GM19395 (cell line): ENCODE measurements at regions not wholly inside any gene's neighbourhood (a gene's known extent, or its start where the extent isn't known, plus 50 kb on each side); places are given as distances from the start of the nearest gene placed in this dataset.
"Not testable (repeated sequence)": the region's sequence is repeated elsewhere in the genome, so short reads cannot be mapped to it uniquely, and the experiment has no call there.

Source experiments
- ATAC-seq: cut with Tn5 transposase; IDR thresholded peaks from one replicate; pipeline ENCODE4 v1.9.1; 2021; ENCODE audit warnings: mild to moderate bottlenecking, moderate library complexity; ENCODE audit not compliant: unreplicated experiment

GRCh38 chr11:98061858-98062257, 958.9 kb upstream of the CNTN5 start:
- no peak for ATAC-seq

GRCh38 chr11:98062714-98063113, 958.0 kb upstream of the CNTN5 start:
- ATAC-seq, result no peak

DNA sequence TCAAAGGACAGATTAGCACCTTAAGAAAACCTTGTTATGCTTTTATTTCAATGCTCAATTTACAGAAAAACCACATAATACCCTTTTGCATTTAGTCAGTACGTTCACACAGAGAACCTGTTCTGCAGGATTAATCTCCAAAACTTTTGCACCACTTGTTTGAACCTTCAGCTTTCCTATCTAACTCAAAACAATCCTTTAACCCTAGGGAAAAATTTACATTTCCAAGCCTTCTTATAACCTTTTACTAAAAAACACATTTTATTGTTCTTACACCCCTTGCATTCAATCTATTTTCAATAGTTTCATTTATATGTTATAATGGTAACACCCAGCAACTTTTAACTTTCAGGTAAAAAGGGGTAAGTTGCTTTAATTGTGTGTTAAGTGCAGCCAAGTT, 952.5 kb upstream of the CNTN5 start:
- no peak for ATAC-seq

GRCh38 chr11:98069147-98069546, 951.6 kb upstream of the CNTN5 start:
- not testable (repeated sequence) for ATAC-seq

GRCh38 chr11:98069861-98070260, 950.9 kb upstream of the CNTN5 start:
- ATAC-seq, result no peak

- no peak for ATAC-seq
Measured at GRCh38 chr11:98090861-98091505, 929.8 kb upstream of the CNTN5 start.

DNA sequence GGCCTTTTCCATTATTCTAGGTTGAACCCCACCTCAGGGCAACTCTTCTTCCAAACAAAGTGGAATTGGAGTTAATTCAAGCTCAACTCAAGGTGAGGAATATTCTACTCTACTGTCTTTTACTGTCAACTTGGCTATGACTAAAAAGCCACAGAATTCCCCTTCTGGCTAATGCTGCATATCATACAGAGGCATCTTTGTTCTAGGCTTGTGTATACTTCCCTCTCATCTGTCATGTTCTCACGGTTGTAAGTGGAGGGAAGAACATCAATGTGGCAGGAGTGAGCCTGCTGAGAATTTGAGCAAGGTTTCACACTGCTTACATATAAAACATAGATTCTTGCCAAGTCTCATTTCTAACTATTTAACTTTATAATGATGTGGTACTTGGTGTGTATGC, 921.4 kb upstream of the CNTN5 start:
- ATAC-seq, result no peak

DNA sequence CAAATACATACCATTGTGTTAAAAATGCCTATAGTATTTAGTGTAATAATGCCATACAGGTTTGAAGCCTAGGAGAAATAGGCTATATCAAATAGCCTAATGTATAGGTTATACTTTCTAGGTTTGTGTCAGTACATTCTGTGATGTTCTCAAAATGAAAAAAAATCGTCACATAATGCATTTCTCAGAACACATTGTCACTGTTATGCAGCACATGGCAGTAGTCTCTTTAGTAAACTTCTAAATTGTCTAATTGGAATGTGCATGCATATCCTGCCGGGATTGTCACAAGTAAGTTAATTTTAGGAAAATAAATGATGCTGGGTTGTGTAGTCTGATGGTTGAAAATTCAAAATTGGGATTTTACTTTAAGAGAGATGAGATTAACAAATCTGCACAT, 920.1 kb upstream of the CNTN5 start:
- ATAC-seq, result no peak

- ATAC-seq, result no peak
Measured at GRCh38 chr11:98101329-98101728, 919.4 kb upstream of the CNTN5 start.

DNA sequence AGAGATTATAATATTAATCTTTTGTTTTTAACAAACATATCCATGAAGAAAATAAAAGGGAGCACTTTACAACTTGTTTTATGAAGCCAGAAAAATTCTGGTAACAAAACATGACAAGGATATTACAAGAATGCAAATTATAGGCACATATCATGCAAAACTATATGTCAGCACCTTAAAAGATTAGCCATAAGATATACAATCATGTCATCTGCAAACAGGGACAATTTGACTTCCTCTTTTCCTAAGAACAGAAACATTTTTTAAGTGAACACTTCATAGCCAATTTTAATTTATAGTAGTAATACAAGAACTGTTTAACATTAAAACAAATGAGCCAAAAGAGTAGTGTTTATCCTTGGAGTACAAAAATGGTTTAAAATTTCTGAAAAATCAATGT, 916.5 kb upstream of the CNTN5 start:
- no peak for ATAC-seq

DNA sequence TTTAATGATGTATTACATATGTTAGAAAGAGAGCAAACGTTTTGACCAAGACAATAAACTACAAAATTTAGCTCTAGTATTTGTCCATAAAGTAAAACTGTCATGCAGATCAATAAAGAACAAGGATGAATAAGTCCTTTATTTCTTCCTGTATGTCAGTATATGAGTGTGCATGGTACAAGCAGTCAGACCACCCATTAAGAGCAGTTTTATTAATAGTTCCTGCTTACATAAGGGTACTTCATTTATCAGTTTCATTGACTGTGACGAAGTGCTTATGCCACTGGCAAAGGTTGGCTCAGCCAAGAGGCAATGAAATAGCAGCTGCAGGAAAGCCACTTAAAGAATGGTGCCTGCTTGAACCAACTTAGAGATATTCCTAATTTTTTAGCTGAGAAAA, 913.0 kb upstream of the CNTN5 start:
- ATAC-seq, result no peak

- no peak for ATAC-seq
Measured at GRCh38 chr11:98110030-98110429, 910.7 kb upstream of the CNTN5 start.

- ATAC-seq, result no peak
Measured at GRCh38 chr11:98115873-98116272, 904.9 kb upstream of the CNTN5 start.

GRCh38 chr11:98130117-98130625, 890.6 kb upstream of the CNTN5 start:
- no peak for ATAC-seq

DNA sequence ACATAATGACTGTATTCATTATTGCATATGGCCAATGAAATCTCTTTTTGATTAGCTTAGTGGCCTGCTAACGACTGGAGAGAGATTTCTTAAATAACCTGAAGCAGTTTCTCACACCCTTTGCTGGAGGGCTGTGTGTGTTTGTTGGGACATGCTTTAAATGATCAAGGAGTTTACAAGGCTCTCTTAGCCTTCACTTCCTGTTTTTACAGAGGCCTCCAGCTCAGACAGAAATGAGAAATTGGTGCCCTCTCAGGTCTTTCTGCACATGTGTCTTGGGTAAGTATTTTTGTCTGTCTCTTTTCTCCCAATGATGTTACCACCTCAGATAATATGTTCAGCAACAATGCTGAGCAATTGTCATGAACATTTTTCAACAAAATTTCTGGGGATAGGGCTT, 884.4 kb upstream of the CNTN5 start:
- ATAC-seq, result no peak

DNA sequence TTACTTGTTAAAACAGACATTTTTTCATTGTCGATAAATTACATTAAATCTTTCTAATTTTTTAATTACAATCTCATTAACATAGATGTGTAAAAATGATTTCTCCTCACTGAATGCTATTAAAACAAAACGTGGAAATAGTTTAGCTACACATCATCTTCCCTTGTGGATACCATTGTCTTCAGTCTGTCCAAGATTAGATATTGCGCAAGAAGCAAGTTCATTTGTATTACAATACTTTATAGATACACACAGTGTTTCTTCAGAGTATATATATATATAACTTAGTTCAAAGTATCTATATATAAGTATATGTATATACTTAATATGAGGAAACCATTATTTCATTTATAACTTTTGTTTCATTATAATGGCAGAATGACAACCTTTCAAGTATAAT, 883.3 kb upstream of the CNTN5 start:
- ATAC-seq, result no peak

GRCh38 chr11:98143661-98144060, 877.1 kb upstream of the CNTN5 start:
- no peak for ATAC-seq

- no peak for ATAC-seq
Measured at GRCh38 chr11:98153752-98154151, 867.0 kb upstream of the CNTN5 start.

GRCh38 chr11:98155696-98156095, 865.1 kb upstream of the CNTN5 start:
- no peak for ATAC-seq

- ATAC-seq, result no peak
Measured at GRCh38 chr11:98177925-98178324, 842.8 kb upstream of the CNTN5 start.

- no peak for ATAC-seq
Measured at GRCh38 chr11:98180511-98180910, 840.2 kb upstream of the CNTN5 start.

GRCh38 chr11:98180921-98181320, 839.8 kb upstream of the CNTN5 start:
- no peak for ATAC-seq

DNA sequence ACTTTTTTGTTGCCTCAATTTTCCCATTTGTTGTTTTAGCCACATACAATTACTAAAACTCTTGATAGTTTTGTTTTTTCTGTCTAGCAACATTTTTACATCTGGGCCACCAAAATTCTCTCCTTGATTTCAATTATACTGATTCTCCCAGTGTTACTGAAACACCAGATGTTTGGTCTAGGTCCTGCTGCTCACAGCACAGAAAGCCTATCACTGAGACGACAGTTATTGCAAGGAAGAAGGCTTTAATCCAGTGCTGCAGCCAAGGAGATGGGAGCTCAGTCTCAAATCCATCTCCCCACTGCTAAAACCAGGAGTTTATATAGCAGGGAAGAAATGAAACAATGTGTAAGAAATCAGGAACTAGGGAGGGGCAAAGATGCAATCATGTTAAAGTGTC, 837.7 kb upstream of the CNTN5 start:
- no peak for ATAC-seq
